SK-N-MC (cell line): ENCODE measurements at regions not wholly inside any gene's neighbourhood (a gene's known extent, or its start where the extent isn't known, plus 50 kb on each side); places are given as distances from the start of the nearest gene placed in this dataset.

Source experiments
- EZH2 ChIP-seq: fragments of 200-600 bp; sonication (generic); IDR thresholded peaks from one replicate; pipeline ENCODE4 v1.6.1; 2017; ENCODE audit warnings: antibody characterized with exemption
- FOXP2 ChIP-seq: optimal IDR thresholded peaks from 2 replicates; pipeline ENCODE3; 2011; ENCODE audit warnings: mild to moderate bottlenecking, moderate library complexity; ENCODE audit not compliant: insufficient read depth; ENCODE audit errors: extremely low read length, control extremely low read depth
- POLR2AphosphoS5 ChIP-seq: IDR thresholded peaks from 2 replicates; pipeline ENCODE4 v1.6.1; 2012; ENCODE audit warnings: mild to moderate bottlenecking, low read depth, low read length, borderline replicate concordance

- TF ChIP-seq EZH2 (no peak), POLR2AphosphoS5 (no peak), FOXP2 (no peak)
These were observed 307.2 kb upstream of the MMADHC start for GRCh38 chr2:149894760-149895159.
